PFSK-1 (cell line): ENCODE measurements at regions not wholly inside any gene's neighbourhood (a gene's known extent, or its start where the extent isn't known, plus 50 kb on each side); places are given as distances from the start of the nearest gene placed in this dataset.

Source experiments
- FOXP2 ChIP-seq: optimal IDR thresholded peaks from 2 replicates; pipeline ENCODE3; 2011; ENCODE audit warnings: borderline replicate concordance, control low read depth, inconsistent platforms; ENCODE audit not compliant: insufficient read depth; ENCODE audit errors: extremely low read length, extremely low read depth
- POLR2AphosphoS5 ChIP-seq: IDR thresholded peaks from 2 replicates; pipeline ENCODE4 v1.6.1; 2012; ENCODE audit warnings: low read depth, mild to moderate bottlenecking, control low read depth, low read length, moderate library complexity
- REST ChIP-seq, 2 experiments: IDR thresholded peaks; 2 replicates each; pipeline versions ENCODE4 v1.6.1 to v1.8.0; 2011 to 2012; ENCODE audit warnings: low read depth in 2 of 2, low read length in 2 of 2, control low read depth in 1 of 2, inconsistent platforms in 1 of 2, mild to moderate bottlenecking in 1 of 2, moderate library complexity in 1 of 2; ENCODE audit not compliant: insufficient read depth in 1 of 2
- SIN3A ChIP-seq: IDR thresholded peaks from 2 replicates; pipeline ENCODE4 v1.6.1; 2012; ENCODE audit warnings: mild to moderate bottlenecking, low read length, moderate library complexity, borderline replicate concordance; ENCODE audit not compliant: insufficient read depth
- TAF1 ChIP-seq: IDR thresholded peaks from 2 replicates; pipeline ENCODE4 v1.6.1; 2012; ENCODE audit warnings: low read length, control low read depth, borderline replicate concordance; ENCODE audit not compliant: insufficient read depth

DNA sequence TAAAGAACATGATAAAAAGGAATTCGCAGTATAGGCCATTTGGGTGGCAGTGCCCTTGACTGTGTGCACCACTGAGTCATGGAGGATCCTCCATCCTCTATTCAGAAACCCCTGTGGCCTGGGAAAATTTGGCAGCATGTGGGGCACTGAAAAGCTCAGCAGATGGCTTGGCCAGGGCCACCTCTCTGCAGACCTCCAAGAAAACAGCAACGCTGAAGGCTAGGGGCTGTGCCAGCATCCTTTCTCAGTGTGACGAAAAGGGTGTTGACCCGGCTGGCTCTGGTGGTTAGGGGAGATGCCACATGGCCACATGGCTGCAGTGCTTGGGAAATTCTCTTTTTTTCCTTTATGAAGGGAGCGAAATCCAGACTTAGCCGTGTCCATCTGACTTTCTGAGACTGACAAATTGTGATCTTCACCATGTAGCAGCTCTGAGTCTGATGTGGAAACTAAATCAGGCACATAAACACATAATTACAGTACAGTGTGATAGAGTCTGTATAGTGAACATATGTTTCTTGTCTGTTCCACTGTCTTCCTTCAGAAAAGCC, 178.0 kb downstream of the KCTD12 start:
- TF ChIP-seq POLR2AphosphoS5 (no peak), REST (IDR thresholded peaks at IDR 0.05; ENCODE audit: insufficient read depth in 1 of 2, low read depth in 2 of 2, low read length in 2 of 2) (no peak), TAF1 (no peak), SIN3A (no peak), FOXP2 (no peak)
